A549 (cell line): ENCODE measurements at regions not wholly inside any gene's neighbourhood (a gene's known extent, or its start where the extent isn't known, plus 50 kb on each side); places are given as distances from the start of the nearest gene placed in this dataset.

Experiments used
- ATAC-seq, 2 experiments: fragments of 200-7000 bp in 1 of 2; fragments of >200 bp in 1 of 2; cut with Nextera tagmentation in 1 of 2; cut with Tn5 transposase in 1 of 2; 3 replicates each; pipeline versions ENCODE4 v1.8.0 to v1.9.1; 2018 to 2020; ENCODE audit warnings: mild to moderate bottlenecking in 1 of 2, moderate library complexity in 1 of 2
- CTCF ChIA-PET: fragments of 300-600 bp; sonication (Branson Sonifier 250); formaldehyde crosslinking; extraction: SDS; loops from one replicate; lab custom pipeline; 2021; ENCODE audit warnings: antibody characterized with exemption, inconsistent platforms; lab: Yijun Ruan, JAX
- POLR2A ChIA-PET: fragments of 350-600 bp; formaldehyde crosslinking; extraction: SDS; loops from one replicate; lab custom pipeline; 2021; ENCODE audit warnings: antibody characterized with exemption, inconsistent platforms; lab: Yijun Ruan, JAX
- DNase-seq, 2 experiments: peaks; one replicate each; pipeline versions ENCODE4 v3.0.0 to v3.0.0-alpha.2; 2011 to 2016; ENCODE audit warnings: low read depth in 1 of 2, low spot score in 1 of 2
- FAIRE-seq: peaks from 2 replicates; lab custom pipeline; 2011; peaks lifted over from hg19 to GRCh38; lab: Jason Lieb, UNC
- H3K27ac ChIP-seq, 2 experiments: fragments of >200 bp; sonication (Bioruptor Twin); formaldehyde crosslinking; 3 replicates each; pipeline ENCODE4 v1.5.1; 2016 to 2017
- H3K4me1 ChIP-seq: fragments of >200 bp; sonication (Bioruptor Twin); formaldehyde crosslinking; 3 replicates; pipeline ENCODE4 v1.6.1; 2016
- H3K4me2 ChIP-seq: fragments of >200 bp; sonication (Bioruptor Twin); formaldehyde crosslinking; 3 replicates; pipeline ENCODE4 v1.6.1; 2016
- H3K4me3 ChIP-seq: fragments of >200 bp; sonication (Bioruptor Twin); formaldehyde crosslinking; 3 replicates; pipeline ENCODE4 v1.5.1; 2016
- H3K9me3 ChIP-seq: fragments of >200 bp; sonication (Bioruptor Twin); formaldehyde crosslinking; 3 replicates; pipeline ENCODE4 v1.6.1; 2016
- CBX2 ChIP-seq: fragments of 200-600 bp; sonication (generic); IDR thresholded peaks from 2 replicates; pipeline ENCODE4 v1.6.1; 2016; ENCODE audit warnings: low read depth, mild to moderate bottlenecking, borderline replicate concordance
- CEBPB ChIP-seq, 2 experiments: fragments of >200 bp in 1 of 2; sonication (Bioruptor Twin) in 1 of 2; formaldehyde crosslinking in 1 of 2; IDR thresholded peaks; 2 replicates each; pipeline ENCODE4 v1.6.1; 2012 to 2016
- EHF ChIP-seq: fragments of 250-450 bp; sonication (Bioruptor Pico); IDR thresholded peaks from 2 replicates; pipeline ENCODE4 v1.5.0; 2020; ENCODE audit warnings: mild to moderate bottlenecking
- EHMT2 ChIP-seq: fragments of 200-600 bp; sonication (generic); IDR thresholded peaks from 2 replicates; pipeline ENCODE4 v1.6.1; 2016; ENCODE audit warnings: antibody characterized with exemption, low read depth, mild to moderate bottlenecking, moderate library complexity
- HEYL ChIP-seq: fragments of 250-450 bp; sonication (Bioruptor Pico); IDR thresholded peaks from 2 replicates; pipeline ENCODE4 v1.8.0; 2021; ENCODE audit warnings: mild to moderate bottlenecking, moderate library complexity
- HOXB13 ChIP-seq: fragments of 250-450 bp; sonication (Bioruptor Pico); IDR thresholded peaks from 2 replicates; pipeline ENCODE4 v1.5.0; 2020; ENCODE audit warnings: low read depth, mild to moderate bottlenecking, moderate library complexity
- NR3C1 ChIP-seq: fragments of >200 bp; sonication (Bioruptor Twin); formaldehyde crosslinking; IDR thresholded peaks from 3 replicates; pipeline ENCODE4 v1.6.1; 2017
- RARB ChIP-seq: fragments of 250-450 bp; sonication (Bioruptor Pico); IDR thresholded peaks from 2 replicates; pipeline ENCODE4 v1.8.0; 2021; ENCODE audit warnings: mild to moderate bottlenecking, moderate library complexity
- RNF2 ChIP-seq: fragments of 200-600 bp; sonication (generic); IDR thresholded peaks from 2 replicates; pipeline ENCODE4 v1.6.1; 2016; ENCODE audit warnings: low read depth, mild to moderate bottlenecking, antibody characterized with exemption, moderate library complexity, borderline replicate concordance
- TFCP2L1 ChIP-seq: fragments of 250-450 bp; sonication (Bioruptor Pico); IDR thresholded peaks from 2 replicates; pipeline ENCODE4 v1.5.0; 2021; ENCODE audit warnings: mild to moderate bottlenecking
- ZC3H11A ChIP-seq: fragments of 450-650 bp; IDR thresholded peaks from 2 replicates; pipeline ENCODE4 v1.6.1; 2014; ENCODE audit warnings: antibody characterized with exemption, mild to moderate bottlenecking
- ZFP36 ChIP-seq: fragments of 450-650 bp; IDR thresholded peaks from 2 replicates; pipeline ENCODE4 v1.6.1; 2014; ENCODE audit warnings: borderline replicate concordance; ENCODE audit not compliant: partially characterized antibody
- ZNF302 ChIP-seq: fragments of 250-450 bp; sonication (Bioruptor Pico); IDR thresholded peaks from 2 replicates; pipeline ENCODE4 v1.9.0; 2021; ENCODE audit warnings: inconsistent platforms, mild to moderate bottlenecking, moderate library complexity
- WGBS: methylation state at CpG from one replicate; pipeline ENCODE4 v1.1.6; 2017; ENCODE audit errors: missing lambda C conversion rate; 5-methylcytosine and 5-hydroxymethylcytosine counted together
- TF ChIP-seq, protein P1 (sequence below): fragments of 200-600 bp; sonication (generic); IDR thresholded peaks from 2 replicates; pipeline ENCODE4 v1.6.1; 2016; ENCODE audit warnings: antibody characterized with exemption, mild to moderate bottlenecking, moderate library complexity
- TF ChIP-seq, protein P2 (sequence below): fragments of >200 bp; sonication (Bioruptor Twin); formaldehyde crosslinking; IDR thresholded peaks from 3 replicates; pipeline ENCODE4 v1.5.1; 2016

DNA sequence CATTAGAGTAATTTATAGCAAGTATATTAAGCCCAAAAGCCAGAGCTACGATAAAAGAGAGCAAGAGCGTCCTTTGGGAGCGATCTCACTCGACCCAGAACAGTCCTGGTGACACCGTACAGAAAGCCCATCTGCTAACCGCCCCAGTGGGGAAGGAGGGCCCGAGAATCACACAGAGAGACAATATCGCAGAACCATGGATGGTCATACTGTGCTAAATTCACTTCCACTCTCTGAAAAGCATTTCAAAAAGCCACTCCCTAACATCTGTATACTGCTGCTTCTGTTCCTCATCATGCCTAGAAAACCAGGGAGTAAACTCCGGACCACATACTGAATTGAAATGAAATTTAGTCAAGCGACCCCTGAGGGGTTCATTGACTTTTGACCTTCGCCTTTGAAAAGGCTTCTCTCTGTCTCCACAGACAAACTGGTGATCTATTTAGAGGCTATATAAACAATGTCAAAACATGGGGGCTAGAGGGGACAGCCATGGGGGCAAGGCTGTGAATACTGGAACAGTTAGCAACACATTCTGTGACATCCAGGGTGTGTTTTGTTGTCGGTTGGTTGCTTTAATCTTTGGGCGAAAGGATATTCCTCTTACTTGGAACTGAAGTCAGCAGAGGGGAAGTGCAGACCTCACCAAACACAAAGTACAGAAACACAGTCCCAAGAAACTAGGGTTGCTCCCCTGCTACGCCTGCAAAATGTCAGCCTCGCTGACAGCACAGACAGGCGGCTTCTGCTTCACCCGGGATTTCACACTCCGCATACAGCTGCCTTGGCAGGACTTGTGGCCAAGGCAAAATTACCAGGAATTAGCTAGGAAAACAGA is 129.0 kb upstream of the RASGEF1B start:
- no peak for FAIRE-seq
- 33% methylated on average over 18 of the region's 18 CpGs for WGBS
- no peak overlapping the region for H3K4me2 ChIP-seq
- no peak for ATAC-seq
- H3K4me3 ChIP-seq, result no peak overlapping the region
- ChIA-PET POLR2A (no interaction called here), CTCF (no interaction called here)
- no peaks in the 10 kb centered on the region for H3K4me1 ChIP-seq
- no peak overlapping the region for H3K27ac ChIP-seq
- TF ChIP-seq, protein P1, sequence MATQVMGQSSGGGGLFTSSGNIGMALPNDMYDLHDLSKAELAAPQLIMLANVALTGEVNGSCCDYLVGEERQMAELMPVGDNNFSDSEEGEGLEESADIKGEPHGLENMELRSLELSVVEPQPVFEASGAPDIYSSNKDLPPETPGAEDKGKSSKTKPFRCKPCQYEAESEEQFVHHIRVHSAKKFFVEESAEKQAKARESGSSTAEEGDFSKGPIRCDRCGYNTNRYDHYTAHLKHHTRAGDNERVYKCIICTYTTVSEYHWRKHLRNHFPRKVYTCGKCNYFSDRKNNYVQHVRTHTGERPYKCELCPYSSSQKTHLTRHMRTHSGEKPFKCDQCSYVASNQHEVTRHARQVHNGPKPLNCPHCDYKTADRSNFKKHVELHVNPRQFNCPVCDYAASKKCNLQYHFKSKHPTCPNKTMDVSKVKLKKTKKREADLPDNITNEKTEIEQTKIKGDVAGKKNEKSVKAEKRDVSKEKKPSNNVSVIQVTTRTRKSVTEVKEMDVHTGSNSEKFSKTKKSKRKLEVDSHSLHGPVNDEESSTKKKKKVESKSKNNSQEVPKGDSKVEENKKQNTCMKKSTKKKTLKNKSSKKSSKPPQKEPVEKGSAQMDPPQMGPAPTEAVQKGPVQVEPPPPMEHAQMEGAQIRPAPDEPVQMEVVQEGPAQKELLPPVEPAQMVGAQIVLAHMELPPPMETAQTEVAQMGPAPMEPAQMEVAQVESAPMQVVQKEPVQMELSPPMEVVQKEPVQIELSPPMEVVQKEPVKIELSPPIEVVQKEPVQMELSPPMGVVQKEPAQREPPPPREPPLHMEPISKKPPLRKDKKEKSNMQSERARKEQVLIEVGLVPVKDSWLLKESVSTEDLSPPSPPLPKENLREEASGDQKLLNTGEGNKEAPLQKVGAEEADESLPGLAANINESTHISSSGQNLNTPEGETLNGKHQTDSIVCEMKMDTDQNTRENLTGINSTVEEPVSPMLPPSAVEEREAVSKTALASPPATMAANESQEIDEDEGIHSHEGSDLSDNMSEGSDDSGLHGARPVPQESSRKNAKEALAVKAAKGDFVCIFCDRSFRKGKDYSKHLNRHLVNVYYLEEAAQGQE, result no peak
- no peak for TF ChIP-seq TFCP2L1 (CRISPR knock-in tag)
- no peaks in the 10 kb centered on the region for H3K9me3 ChIP-seq
- no peak for DNase-seq

DNA sequence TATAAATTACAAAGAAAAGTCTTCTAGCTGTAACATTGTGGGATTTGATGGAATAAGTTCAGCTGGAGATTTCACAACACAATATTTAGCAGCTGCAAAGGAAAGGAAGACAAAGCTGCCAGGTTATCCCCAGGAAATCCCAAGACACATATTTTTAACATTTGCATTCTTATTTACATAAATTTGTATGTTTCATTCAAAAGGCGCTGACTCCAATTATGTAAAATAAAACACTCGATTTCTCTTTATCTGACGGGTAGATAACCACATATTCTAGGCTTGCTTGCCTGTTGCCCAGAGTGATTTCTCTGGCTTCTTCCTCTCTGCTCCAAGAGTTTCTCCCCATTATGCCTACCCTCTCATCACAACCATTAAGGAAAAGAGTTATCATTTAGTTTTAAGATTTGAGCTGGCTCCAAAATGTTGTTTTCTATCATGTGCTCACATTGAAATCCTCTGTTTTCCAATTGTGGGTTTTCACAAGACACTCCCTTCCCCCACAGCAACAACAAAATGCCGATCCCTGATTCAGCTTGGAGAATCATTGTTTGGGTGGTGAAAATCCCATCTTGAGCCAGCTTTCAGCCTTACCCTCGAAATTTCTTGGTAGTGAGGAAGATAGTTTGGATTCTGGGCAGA is 128.2 kb upstream of the RASGEF1B start:
- ChIA-PET CTCF (no interaction called here), POLR2A (no interaction called here)
- no peak for ATAC-seq
- Histone ChIP-seq H3K4me3 (no peak overlapping the region), H3K27ac (no peak overlapping the region), H3K4me1 (no peaks in the 10 kb centered on the region), H3K9me3 (no peaks in the 10 kb centered on the region), H3K4me2 (no peak overlapping the region)
- no peak for TF ChIP-seq CBX2
- TF ChIP-seq RNF2, result no peak
- no peak for TF ChIP-seq CEBPB (IDR thresholded peaks at IDR 0.05)
- no peak for TF ChIP-seq EHMT2
- TF ChIP-seq ZNF302 (CRISPR knock-in tag), result no peak
- TF ChIP-seq EHF (CRISPR knock-in tag), result no peak
- TF ChIP-seq, protein P2, sequence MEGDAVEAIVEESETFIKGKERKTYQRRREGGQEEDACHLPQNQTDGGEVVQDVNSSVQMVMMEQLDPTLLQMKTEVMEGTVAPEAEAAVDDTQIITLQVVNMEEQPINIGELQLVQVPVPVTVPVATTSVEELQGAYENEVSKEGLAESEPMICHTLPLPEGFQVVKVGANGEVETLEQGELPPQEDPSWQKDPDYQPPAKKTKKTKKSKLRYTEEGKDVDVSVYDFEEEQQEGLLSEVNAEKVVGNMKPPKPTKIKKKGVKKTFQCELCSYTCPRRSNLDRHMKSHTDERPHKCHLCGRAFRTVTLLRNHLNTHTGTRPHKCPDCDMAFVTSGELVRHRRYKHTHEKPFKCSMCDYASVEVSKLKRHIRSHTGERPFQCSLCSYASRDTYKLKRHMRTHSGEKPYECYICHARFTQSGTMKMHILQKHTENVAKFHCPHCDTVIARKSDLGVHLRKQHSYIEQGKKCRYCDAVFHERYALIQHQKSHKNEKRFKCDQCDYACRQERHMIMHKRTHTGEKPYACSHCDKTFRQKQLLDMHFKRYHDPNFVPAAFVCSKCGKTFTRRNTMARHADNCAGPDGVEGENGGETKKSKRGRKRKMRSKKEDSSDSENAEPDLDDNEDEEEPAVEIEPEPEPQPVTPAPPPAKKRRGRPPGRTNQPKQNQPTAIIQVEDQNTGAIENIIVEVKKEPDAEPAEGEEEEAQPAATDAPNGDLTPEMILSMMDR, result no peak
- TF ChIP-seq HEYL (CRISPR knock-in tag), result no peak
- TF ChIP-seq ZFP36, result no peak
- TF ChIP-seq RARB (CRISPR knock-in tag), result no peak
- no peak for TF ChIP-seq HOXB13 (CRISPR knock-in tag)
- TF ChIP-seq ZC3H11A, result no peak
- no peak for TF ChIP-seq NR3C1
- FAIRE-seq, result no peak
- no peak for DNase-seq
- 47% methylated on average over 5 of the region's 5 CpGs for WGBS
